Fibroblast of skin of right biceps (primary cell): ENCODE measurements at regions not wholly inside any gene's neighbourhood (a gene's known extent, or its start where the extent isn't known, plus 50 kb on each side); places are given as distances from the start of the nearest gene placed in this dataset.
"Not testable (repeated sequence)": the region's sequence is repeated elsewhere in the genome, so short reads cannot be mapped to it uniquely, and the experiment has no call there.

Source experiments
- DNase-seq: peaks from one replicate; pipeline ENCODE4 v3.0.0-alpha.2; 2013

GRCh38 chr6:112591329-112591728, 244.2 kb downstream of the RFPL4B start:
- DNase-seq = no peak

GRCh38 chr6:112592159-112592558, 245.0 kb downstream of the RFPL4B start:
- DNase-seq = peak; percentile 3

DNA sequence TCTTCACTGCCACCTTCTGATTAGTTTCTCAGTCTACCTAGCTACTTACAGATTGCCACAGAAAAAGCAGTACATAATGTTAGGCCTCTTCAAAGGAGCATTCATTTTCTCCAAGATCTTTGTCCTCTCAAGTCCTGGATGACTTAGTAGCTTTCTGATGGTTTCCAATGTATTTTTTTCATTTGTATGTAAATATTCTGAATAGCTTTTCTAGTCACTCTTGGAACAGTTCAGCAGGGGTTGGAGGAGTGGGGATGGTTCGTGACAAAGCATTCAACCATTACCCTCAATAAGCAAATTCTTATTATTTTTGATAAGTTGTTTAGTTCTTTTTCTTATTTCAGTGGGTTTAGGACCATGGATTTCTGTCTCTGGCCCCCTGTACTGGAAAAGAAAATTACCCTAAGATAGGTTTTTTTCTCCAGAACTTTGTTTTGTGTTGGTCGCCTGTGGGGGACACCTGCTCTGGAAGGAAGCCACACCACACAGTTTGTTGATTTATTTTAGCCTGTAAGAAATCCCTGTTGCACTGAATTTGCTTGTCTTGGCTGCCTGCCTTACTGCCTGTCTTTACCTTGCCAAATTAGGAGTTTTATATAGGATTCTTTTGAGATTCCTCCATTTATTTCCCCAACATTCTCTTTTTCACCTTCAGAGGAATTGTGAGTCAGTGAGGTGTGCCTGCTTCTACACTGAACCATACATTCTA, 247.9 kb downstream of the RFPL4B start:
- no peak for DNase-seq

- peak; percentile 12 for DNase-seq
Observed at GRCh38 chr6:112595841-112596240, 248.7 kb downstream of the RFPL4B start.

GRCh38 chr6:112597176-112597575, 250.0 kb downstream of the RFPL4B start:
- no peak for DNase-seq

DNA sequence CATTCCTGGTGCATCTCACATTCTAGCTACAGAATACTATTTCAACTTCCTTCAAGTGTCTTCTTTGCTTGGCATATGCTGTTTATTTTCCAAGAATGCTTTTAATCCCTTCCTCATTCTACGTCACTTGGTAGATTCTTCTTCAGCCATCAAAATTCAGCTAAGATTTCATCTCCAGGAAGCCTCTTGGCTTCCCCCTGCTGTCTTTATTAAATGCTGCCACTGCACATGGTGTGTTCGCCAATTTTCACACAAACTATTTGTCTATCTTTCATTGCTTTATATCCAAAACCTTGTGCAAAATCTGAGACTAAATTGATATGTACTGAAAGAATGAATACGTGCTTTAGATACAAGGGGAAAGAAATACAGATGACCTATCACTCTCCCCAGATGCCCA, 253.0 kb downstream of the RFPL4B start:
- no peak for DNase-seq

DNA sequence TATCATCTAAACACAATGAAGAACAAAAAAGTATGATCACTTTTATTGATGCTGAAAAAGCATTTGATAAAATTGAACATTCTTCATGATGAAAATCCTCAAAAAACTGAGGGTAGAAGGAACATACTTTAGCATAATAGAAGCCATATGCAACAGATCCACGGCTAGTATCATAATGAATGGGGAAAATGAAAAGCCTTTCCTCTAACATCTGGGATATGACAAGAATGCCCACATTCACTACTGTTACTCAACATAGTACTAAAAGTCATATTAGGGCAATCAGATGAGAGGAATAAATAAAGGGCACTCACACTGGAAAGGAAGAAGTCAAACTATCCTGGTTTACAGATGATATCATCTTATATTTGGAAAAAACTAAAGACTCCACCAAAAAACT, 256.6 kb downstream of the RFPL4B start:
- DNase-seq = no peak

DNA sequence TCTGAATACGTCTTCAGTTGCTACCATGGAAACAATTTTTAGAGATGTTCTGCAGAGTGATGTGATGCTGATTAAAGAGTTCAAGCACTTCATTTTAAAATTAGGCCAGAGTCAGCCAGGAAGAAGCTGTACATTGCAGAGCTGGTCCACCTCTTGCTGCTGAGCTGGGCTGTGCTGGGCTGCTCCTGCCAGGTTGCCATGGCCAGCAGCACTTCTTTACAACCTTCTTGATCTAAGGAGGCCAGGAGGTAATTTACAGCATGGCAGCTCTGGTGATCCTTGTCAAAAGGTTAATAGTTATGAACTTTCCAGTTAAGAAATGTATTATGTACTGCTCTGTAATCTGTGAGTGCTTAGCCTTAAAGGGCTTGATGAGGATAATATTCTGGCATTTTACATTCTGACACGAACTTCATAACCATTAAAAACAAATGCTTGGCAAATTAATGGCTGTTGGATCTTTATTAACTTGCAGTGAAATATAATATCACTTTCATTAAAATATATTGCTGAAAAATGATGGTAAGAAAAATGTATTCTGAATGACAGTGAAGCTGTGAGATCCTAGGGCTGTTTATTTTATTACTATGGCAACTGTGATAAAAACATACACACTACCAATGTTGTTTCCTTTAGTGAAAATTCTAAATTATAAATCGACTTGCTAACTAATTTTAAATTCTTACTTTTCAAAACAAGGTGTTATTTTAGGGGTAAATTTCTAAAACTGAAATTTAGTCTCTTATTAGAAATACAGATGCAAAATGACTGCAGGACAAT, 259.7 kb downstream of the RFPL4B start:
- DNase-seq = no peak

GRCh38 chr6:112608925-112609324, 261.8 kb downstream of the RFPL4B start:
- not testable (repeated sequence) for DNase-seq

DNA sequence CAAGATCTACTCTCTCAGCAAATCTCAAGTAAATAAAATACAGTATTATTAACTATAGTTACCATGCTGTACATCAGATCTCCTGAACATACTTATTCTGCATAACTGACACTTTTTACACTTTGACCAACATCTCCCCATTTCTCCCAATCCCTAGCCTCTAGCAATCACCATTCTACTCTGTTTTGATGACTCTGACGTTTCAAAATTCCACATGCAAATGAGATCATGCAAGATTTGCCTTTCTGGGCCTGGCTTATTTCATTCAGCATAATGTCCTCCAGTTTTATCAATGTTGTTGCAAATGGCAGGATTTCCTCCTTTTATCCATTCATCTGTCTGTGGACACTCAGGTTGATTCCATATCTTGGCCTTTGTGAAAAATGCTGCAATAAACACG, 266.3 kb downstream of the RFPL4B start:
- no peak for DNase-seq

DNA sequence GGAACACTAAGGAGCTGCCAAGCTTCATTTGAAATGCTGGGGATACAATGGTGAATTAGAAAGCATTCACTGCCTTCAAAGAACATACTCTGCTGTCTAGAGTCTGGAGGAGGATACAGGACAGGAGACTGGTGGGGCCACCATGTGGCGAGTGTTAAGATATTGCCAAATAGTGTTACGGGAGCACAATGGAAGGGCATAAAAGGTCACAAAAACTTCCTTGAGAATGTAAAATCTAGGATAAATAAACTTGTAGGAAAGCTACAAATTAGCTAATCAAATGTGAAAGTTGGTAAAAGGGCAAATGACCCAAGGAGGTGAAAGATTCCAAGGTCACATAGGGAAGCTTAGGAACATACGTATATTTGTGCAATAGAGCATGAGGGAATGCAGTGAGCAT, 271.7 kb downstream of the RFPL4B start:
- peak; percentile 4 for DNase-seq

- DNase-seq = peak; percentile 61
Observed at GRCh38 chr6:112620812-112621569, 273.9 kb downstream of the RFPL4B start.

- DNase-seq = no peak
Observed at GRCh38 chr6:112622036-112622435, 274.9 kb downstream of the RFPL4B start.

DNA sequence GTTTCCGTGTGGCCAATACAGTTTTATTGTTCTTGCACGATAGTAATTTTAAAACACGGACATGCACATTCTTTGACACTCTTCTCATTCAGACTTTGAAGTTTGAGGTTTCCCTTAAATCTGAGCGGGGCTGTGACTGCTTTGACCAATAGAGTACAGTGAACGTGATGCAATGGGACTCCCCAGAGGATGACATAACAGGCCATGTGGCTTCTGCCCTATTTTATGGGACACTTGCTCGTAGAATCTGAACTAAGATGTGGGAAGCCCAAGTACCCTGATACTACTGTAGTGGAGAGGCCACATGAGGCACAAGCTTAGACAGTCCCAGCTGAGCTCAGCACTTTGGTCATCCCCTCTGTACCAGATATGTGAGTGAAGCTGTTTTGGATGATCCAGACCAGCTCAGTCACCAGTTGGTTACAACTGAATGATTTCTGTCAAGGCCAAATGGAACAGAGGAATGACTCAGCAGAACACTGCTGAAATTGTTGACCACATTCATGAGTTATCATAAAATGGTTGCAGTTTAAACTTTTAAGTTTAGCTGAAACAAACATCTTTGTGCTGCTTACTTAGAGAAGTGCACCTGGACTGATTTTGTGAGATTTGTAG, 279.4 kb downstream of the RFPL4B start:
- peak; percentile 78 for DNase-seq

GRCh38 chr6:112634376-112634775, 287.2 kb downstream of the RFPL4B start:
- DNase-seq = no peak

DNA sequence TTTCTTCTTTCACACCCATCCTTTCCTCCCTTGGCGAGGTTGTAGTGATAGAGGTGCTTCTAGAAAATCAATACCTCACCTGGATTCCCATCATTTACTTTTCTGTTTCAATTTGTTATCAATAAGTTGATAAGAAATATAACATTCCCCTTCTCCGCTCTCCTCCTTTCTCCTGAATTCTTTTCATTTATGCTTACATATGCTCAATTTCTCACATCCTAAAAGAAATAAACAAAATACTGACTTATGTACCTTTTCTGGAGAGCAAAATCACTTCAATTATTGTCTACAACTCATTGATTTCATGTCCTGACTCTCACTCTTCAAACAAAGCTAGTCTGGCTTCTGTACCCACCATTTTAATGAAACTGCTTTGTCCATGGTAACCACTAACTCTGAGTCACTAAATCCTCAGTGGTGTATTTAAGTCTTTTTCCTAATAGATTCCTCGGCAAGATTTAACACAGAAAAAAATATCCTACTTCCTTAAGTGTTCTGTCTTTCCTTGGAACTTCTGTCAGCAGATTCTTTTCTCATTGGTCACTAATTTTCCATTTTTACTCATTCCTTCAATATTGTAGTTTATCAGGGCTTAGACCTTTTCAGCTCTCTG, 289.6 kb downstream of the RFPL4B start:
- DNase-seq = peak; percentile 87

DNA sequence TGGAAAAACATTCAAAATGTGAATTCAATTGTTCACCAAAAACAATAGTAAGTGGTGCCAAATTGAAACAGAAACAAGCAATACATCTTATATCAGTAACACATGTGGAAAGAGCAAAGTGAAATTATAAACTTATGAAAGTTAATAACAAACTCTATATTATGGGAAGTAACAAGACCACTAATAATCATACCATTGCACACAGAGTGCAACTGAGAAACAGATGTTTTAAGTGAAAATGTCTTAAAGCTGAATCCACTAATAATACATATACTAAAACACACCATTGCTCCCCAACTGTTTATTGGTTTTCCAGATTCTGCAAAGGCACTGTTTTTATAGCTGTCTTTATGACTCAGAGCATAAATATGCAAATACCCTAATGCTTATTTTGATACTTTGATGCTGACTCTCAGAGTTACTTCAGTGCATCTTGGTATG, 292.3 kb downstream of the RFPL4B start:
- peak; percentile 80 for DNase-seq

DNA sequence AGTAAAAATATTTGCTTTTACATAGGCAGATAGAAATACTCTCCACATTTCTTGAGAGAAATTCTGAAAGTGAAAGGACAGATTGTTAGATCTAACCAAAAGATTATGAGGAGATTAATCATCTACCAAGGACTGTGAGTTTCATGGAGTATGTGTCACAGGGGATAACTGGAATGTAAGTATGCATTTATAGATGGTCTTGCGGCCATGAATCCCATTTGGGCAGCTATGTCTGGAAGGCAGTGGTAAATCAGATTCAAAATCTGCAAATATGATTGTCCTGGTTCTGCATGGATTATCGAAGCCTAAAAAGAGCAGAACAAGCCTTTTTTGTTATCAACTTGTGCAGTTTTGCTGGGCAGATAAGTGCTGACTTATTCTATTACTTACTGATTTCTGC, 293.8 kb downstream of the RFPL4B start:
- DNase-seq = peak; percentile 91

DNA sequence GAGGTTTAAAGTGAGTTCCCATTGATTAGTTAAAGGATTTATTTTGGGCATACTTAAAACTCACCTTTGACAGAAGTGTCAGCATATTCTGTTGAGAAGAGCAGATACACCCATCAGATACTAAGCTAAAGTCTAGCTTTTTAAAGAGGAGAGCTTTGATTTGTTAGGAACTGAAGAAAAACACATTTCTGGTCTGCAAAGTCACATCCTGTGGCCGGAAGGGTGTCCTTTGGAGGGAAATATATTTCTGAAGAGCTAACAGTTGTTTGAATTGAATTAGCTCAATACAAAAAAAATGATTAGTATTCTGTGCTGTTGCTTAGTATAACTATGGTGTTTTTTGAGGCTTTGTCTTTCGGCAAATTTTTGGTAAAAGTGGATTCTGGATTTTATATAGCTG, 302.7 kb downstream of the RFPL4B start:
- DNase-seq = no peak

- no peak for DNase-seq
Observed at GRCh38 chr6:112651239-112651638, 304.1 kb downstream of the RFPL4B start.

DNA sequence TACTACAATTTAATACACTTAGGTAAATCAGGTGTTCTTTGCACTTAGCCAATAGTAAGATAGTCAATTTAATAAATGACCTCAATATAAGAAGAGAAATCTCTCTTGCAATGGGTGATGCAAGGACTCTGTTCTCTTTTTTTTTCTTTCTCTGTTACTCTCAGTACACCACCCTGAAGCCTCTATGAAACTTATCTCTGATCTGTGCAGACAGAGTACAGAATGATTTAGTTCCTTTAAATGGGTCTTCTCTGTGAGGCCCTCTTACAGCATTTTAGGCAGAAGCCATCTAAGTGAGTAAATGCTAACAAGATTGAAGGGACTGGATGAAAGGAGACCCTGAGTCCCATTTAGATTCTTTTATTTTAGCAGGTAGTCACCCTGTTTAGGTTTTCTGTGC, 312.8 kb downstream of the RFPL4B start:
- DNase-seq = no peak

DNA sequence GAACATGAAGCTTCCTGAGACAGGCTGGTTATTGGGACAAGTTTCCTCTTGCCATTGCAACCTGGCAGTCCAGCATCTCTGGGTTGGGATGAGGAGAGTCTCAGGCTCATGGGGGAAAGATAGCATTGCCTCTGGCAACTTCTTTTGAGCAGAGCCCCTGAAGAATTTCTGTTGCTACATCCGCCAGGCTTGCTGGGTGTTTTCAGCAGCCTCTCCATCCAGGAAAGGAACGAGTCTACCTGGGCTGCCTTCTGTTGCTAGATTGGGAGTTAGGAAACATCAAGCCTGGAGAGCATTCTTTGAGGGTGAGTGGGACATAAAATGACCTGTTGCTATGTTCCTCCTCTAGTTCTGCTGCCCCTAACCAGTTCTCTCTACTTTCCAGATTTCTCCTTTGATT, 313.5 kb downstream of the RFPL4B start:
- DNase-seq = no peak

DNA sequence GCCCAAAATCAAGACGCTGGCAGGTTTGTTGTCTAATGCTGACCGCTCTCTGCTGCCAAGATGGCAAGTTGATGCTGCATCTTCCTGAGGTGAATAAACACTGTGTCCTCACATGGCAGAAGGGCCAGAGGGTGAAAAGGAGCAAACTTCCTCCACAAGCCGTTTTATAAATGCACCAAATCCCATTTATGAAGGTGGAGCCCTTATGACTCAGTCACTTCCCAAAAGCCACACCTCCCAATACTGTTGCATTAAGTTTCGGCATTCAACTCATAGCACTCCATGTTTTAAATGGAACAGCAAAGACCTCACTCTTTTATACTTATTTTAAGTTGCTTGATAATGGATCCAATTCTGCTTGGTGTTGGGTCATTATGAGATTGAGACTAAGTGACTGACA, 316.6 kb downstream of the RFPL4B start:
- no peak for DNase-seq
